Neural progenitor cell (in vitro differentiated cells): ENCODE measurements at regions not wholly inside any gene's neighbourhood (a gene's known extent, or its start where the extent isn't known, plus 50 kb on each side); places are given as distances from the start of the nearest gene placed in this dataset.

Experiments
- DNase-seq: peaks from one replicate; pipeline ENCODE4 v3.0.0-alpha.2; 2016; ENCODE audit warnings: low spot score
- H2AFZ ChIP-seq: fragments of 200-600 bp; sonication (generic); replicated peaks from 2 replicates; pipeline ENCODE4 v1.6.1; 2016; ENCODE audit warnings: antibody characterized with exemption
- H3F3A ChIP-seq: fragments of 200-600 bp; sonication (generic); 2 replicates; pipeline ENCODE4 v1.6.1; 2016; ENCODE audit warnings: antibody characterized with exemption, low read depth
- H3K27ac ChIP-seq: fragments of 200-600 bp; sonication (generic); 2 replicates; pipeline ENCODE4 v1.5.1; 2016; ENCODE audit warnings: mild to moderate bottlenecking
- H3K27me3 ChIP-seq: fragments of 200-600 bp; sonication (generic); 2 replicates; pipeline ENCODE4 v1.6.1; 2016; ENCODE audit warnings: mild to moderate bottlenecking, moderate library complexity
- H3K36me3 ChIP-seq: fragments of 200-600 bp; sonication (generic); 2 replicates; pipeline ENCODE4 v1.5.1; 2016
- H3K4me1 ChIP-seq: fragments of 200-600 bp; sonication (generic); 2 replicates; pipeline ENCODE4 v1.6.1; 2016; ENCODE audit warnings: mixed run types
- H3K4me2 ChIP-seq: fragments of 200-600 bp; sonication (generic); 2 replicates; pipeline ENCODE4 v1.6.1; 2016
- H3K4me3 ChIP-seq: fragments of 200-600 bp; sonication (generic); 2 replicates; pipeline ENCODE4 v1.5.1; 2016
- H3K79me2 ChIP-seq: fragments of 200-600 bp; sonication (generic); 2 replicates; pipeline ENCODE4 v1.6.1; 2016; ENCODE audit warnings: low read depth
- H3K9ac ChIP-seq: fragments of 200-600 bp; sonication (generic); 2 replicates; pipeline ENCODE4 v1.6.1; 2016
- H3K9me3 ChIP-seq: fragments of 200-600 bp; sonication (generic); 2 replicates; pipeline ENCODE4 v1.5.1; 2016; ENCODE audit warnings: low read depth
- H4K20me1 ChIP-seq: fragments of 200-600 bp; sonication (generic); 2 replicates; pipeline ENCODE4 v1.6.1; 2016; ENCODE audit warnings: low read depth
- H3K27ac Mint-ChIP-seq: 3 replicates; pipeline ENCODE4 v1.8.0; 2021; ENCODE audit warnings: mixed read lengths
- H3K27me3 Mint-ChIP-seq: 2 replicates; pipeline ENCODE4 v1.8.0; 2022; ENCODE audit warnings: low read depth, mild to moderate bottlenecking, inconsistent platforms, moderate library complexity, mixed read lengths; ENCODE audit not compliant: insufficient read depth
- H3K36me3 Mint-ChIP-seq: 3 replicates; pipeline ENCODE4 v1.8.0; 2021; ENCODE audit warnings: mixed read lengths
- H3K4me1 Mint-ChIP-seq: 3 replicates; pipeline ENCODE4 v1.8.0; 2021; ENCODE audit warnings: mixed read lengths
- H3K4me3 Mint-ChIP-seq: 3 replicates; pipeline ENCODE4 v1.8.0; 2021; ENCODE audit warnings: mild to moderate bottlenecking, moderate library complexity, mixed read lengths
- H3K9me3 Mint-ChIP-seq: 3 replicates; pipeline ENCODE4 v1.8.0; 2020; ENCODE audit warnings: mixed read lengths
- EZH2 ChIP-seq: fragments of 200-600 bp; sonication (generic); IDR thresholded peaks from 2 replicates; pipeline ENCODE4 v1.6.1; 2017; ENCODE audit warnings: antibody characterized with exemption, mild to moderate bottlenecking, moderate library complexity
- EZH2phosphoT487 ChIP-seq: fragments of 200-600 bp; sonication (generic); IDR thresholded peaks from 2 replicates; pipeline ENCODE4 v1.6.1; 2017; ENCODE audit warnings: antibody characterized with exemption
- TF ChIP-seq, protein P1 (sequence below): fragments of 200-600 bp; sonication (generic); IDR thresholded peaks from 2 replicates; pipeline ENCODE4 v1.5.1; 2017; ENCODE audit warnings: antibody characterized with exemption, mild to moderate bottlenecking

DNA sequence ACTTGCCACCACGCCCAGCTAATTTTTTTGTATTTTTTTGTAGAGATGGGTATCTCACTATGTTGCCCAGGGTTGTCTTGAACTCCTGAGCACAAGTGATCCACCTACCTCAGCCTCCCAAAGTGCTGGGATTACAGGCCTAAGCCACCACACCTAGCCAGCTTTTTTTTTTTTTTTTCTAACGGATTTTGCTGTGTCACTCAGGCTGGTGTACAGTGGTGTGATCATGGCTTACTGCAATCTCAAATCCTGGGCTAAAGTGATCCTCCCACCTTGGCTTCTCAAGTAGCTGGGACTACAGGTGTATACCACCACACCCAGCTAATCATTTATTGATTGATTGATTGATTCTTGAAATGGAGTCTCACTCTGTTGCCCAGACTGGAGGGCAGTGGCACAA is 106.0 kb upstream of the TRIM24 start:
- DNase-seq, result no peak
- TF ChIP-seq, protein P1, sequence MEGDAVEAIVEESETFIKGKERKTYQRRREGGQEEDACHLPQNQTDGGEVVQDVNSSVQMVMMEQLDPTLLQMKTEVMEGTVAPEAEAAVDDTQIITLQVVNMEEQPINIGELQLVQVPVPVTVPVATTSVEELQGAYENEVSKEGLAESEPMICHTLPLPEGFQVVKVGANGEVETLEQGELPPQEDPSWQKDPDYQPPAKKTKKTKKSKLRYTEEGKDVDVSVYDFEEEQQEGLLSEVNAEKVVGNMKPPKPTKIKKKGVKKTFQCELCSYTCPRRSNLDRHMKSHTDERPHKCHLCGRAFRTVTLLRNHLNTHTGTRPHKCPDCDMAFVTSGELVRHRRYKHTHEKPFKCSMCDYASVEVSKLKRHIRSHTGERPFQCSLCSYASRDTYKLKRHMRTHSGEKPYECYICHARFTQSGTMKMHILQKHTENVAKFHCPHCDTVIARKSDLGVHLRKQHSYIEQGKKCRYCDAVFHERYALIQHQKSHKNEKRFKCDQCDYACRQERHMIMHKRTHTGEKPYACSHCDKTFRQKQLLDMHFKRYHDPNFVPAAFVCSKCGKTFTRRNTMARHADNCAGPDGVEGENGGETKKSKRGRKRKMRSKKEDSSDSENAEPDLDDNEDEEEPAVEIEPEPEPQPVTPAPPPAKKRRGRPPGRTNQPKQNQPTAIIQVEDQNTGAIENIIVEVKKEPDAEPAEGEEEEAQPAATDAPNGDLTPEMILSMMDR, result no peak
- TF ChIP-seq EZH2, result no peak
- TF ChIP-seq EZH2phosphoT487, result no peak
- no peak overlapping the region for H3K4me3 Mint-ChIP-seq
- H3K4me1 Mint-ChIP-seq, result no peaks in the 10 kb centered on the region
- peaks cover 19% of the 10 kb centered on the region for H3K9me3 Mint-ChIP-seq
- H3K27me3 Mint-ChIP-seq, result peaks cover 2% of the 10 kb centered on the region
- H3K36me3 ChIP-seq, result no peaks in the 10 kb centered on the region
- H4K20me1 ChIP-seq, result no peaks in the 10 kb centered on the region
- peaks cover 7% of the 10 kb centered on the region for H3K36me3 Mint-ChIP-seq
- H3K4me3 ChIP-seq, result no peak overlapping the region
- no peak overlapping the region for H2AFZ ChIP-seq
- H3K4me2 ChIP-seq, result no peak overlapping the region
- H3K27me3 ChIP-seq, result no peaks in the 10 kb centered on the region
- no peaks in the 10 kb centered on the region for H3K4me1 ChIP-seq
- no peak overlapping the region for H3K27ac Mint-ChIP-seq
- H3F3A ChIP-seq, result no peaks in the 10 kb centered on the region
- no peaks in the 10 kb centered on the region for H3K79me2 ChIP-seq
- no peak overlapping the region for H3K27ac ChIP-seq
- no peaks in the 10 kb centered on the region for H3K9me3 ChIP-seq
- H3K9ac ChIP-seq, result no peak overlapping the region

DNA sequence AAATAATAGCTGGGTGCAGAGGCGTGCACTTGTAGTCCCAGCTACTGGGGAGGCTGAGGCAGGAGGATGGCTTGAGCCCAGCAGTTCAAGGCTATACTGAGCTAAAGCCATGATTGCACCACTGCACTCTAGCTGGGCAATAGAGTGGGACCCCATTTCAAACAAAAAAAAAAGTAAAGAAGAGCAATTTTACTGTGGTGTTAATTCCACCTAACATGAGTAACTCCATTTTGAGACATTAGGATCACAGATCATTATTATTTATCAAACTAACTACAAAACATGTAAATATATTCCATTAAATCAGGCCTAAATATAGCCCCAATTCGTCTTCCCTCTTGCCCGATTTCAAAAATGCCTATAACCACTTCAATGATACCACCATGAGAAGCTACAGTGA is 104.8 kb upstream of the TRIM24 start:
- Mint-ChIP-seq H3K4me1 (no peaks in the 10 kb centered on the region), H3K27ac (no peak overlapping the region), H3K36me3 (peaks cover 7% of the 10 kb centered on the region), H3K4me3 (no peak overlapping the region), H3K27me3 (peaks cover 2% of the 10 kb centered on the region), H3K9me3 (peaks cover 16% of the 10 kb centered on the region)
- Histone ChIP-seq H3K27me3 (no peaks in the 10 kb centered on the region), H3F3A (no peaks in the 10 kb centered on the region), H2AFZ (no peak overlapping the region), H3K27ac (no peak overlapping the region), H3K9ac (no peak overlapping the region), H4K20me1 (no peaks in the 10 kb centered on the region), H3K36me3 (no peaks in the 10 kb centered on the region), H3K4me2 (no peak overlapping the region), H3K4me3 (no peak overlapping the region), H3K4me1 (no peaks in the 10 kb centered on the region), H3K9me3 (no peaks in the 10 kb centered on the region), H3K79me2 (no peaks in the 10 kb centered on the region)
- TF ChIP-seq EZH2phosphoT487 (no peak), EZH2 (no peak)
- TF ChIP-seq, protein P1, result no peak
- no peak for DNase-seq

DNA sequence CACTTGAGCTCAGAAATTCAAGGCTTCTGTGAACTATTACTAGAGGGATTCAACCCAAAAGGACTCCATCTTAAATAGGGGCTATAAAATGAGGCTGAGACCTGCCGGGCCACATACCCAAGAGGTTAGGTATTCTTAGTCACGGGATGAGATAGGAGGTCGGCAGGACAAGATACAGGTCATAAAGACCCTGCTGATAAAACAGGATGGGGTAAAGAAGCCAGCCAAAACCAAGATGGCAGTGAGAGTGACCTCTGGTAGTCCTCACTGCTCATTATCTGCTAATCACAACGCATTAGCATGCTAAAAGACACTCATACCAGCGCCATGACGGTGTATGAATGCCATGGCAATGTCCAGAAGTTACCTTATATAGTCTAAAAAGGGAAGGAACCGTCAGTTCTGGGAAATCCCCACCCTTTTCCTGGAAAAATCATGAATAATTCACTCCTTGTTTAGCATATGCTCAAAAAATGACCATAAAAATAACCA is 101.2 kb upstream of the TRIM24 start:
- Histone ChIP-seq H3K4me3 (no peak overlapping the region), H4K20me1 (no peaks in the 10 kb centered on the region), H2AFZ (no peak overlapping the region), H3K27me3 (no peaks in the 10 kb centered on the region), H3K4me1 (no peaks in the 10 kb centered on the region), H3K27ac (no peak overlapping the region), H3K79me2 (no peaks in the 10 kb centered on the region), H3K36me3 (no peaks in the 10 kb centered on the region), H3K4me2 (no peak overlapping the region), H3K9ac (no peak overlapping the region), H3K9me3 (no peaks in the 10 kb centered on the region), H3F3A (no peaks in the 10 kb centered on the region)
- Mint-ChIP-seq H3K27me3 (peaks cover 3% of the 10 kb centered on the region), H3K36me3 (no peaks in the 10 kb centered on the region), H3K27ac (no peak overlapping the region), H3K4me1 (no peaks in the 10 kb centered on the region), H3K4me3 (no peak overlapping the region), H3K9me3 (peaks cover 9% of the 10 kb centered on the region)
- TF ChIP-seq EZH2phosphoT487 (no peak), EZH2 (no peak)
- TF ChIP-seq, protein P1, result no peak
- no peak for DNase-seq
